B cell (primary cell): ENCODE measurements at regions not wholly inside any gene's neighbourhood (a gene's known extent, or its start where the extent isn't known, plus 50 kb on each side); places are given as distances from the start of the nearest gene placed in this dataset.
"Not testable (repeated sequence)": the region's sequence is repeated elsewhere in the genome, so short reads cannot be mapped to it uniquely, and the experiment has no call there.

Experiments used
- ATAC-seq: fragments of 200-7000 bp; cut with Tn5 transposase; one replicate; pipeline ENCODE4 v1.10.0; 2021; ENCODE audit warnings: low read depth, mild to moderate bottlenecking, moderate number of reproducible peaks, moderate library complexity
- CTCF ChIA-PET: fragments of 350-600 bp; sonication (Branson Sonifier 250); formaldehyde crosslinking; loops from one replicate; lab custom pipeline; 2021; ENCODE audit warnings: antibody characterized with exemption, inconsistent platforms; lab: Charles Lee
- POLR2A ChIA-PET: fragments of 350-600 bp; sonication (Branson Sonifier 250); formaldehyde crosslinking; loops from one replicate; lab custom pipeline; 2021; ENCODE audit warnings: antibody characterized with exemption; lab: Charles Lee
- DNase-seq: peaks from one replicate; pipeline ENCODE4 v3.0.0; 2013
- H2AFZ ChIP-seq: 2 replicates; pipeline ENCODE4 v1.6.1; 2012; ENCODE audit warnings: mild to moderate bottlenecking, low read depth, low read length; ENCODE audit not compliant: insufficient read depth, poor library complexity, severe bottlenecking
- H3K27ac ChIP-seq, 2 donors: 1 replicate in 1 of 2; 2 replicates in 1 of 2; pipeline ENCODE4 v1.5.1; 2012 to 2013; ENCODE audit warnings: low read length in 2 of 2, mild to moderate bottlenecking in 2 of 2, moderate library complexity in 1 of 2
- H3K27me3 ChIP-seq, 4 experiments: fragments of 200-600 bp in 1 of 4; sonication (generic) in 1 of 4; replicated peaks in 1 of 4; 1 replicate in 2 of 4; 2 replicates in 2 of 4; pipeline versions ENCODE4 v1.6.1 to v1.7.0; 2013 to 2016; ENCODE audit warnings: low read length in 3 of 4, mild to moderate bottlenecking in 2 of 4, mixed read lengths in 1 of 4, moderate library complexity in 1 of 4; ENCODE audit not compliant: insufficient read depth in 4 of 4, control insufficient read depth in 3 of 4; ENCODE audit errors: control extremely low read depth in 1 of 4
- H3K36me3 ChIP-seq, 2 experiments: replicated peaks in 1 of 2; 1 replicate in 1 of 2; 2 replicates in 1 of 2; pipeline versions ENCODE4 v1.6.1 to v1.7.1; 2013; ENCODE audit warnings: low read length in 1 of 2; ENCODE audit not compliant: insufficient read depth in 2 of 2, control insufficient read depth in 1 of 2; ENCODE audit errors: control extremely low read depth in 1 of 2, extremely low read depth in 1 of 2
- H3K4me1 ChIP-seq, 2 donors: fragments of 200-600 bp in 1 of 2; sonication (generic) in 1 of 2; 1 replicate in 1 of 2; 2 replicates in 1 of 2; pipeline versions ENCODE4 v1.5.1 to v1.6.1; 2013 to 2017; ENCODE audit warnings: low read length in 2 of 2; ENCODE audit not compliant: control insufficient read depth in 2 of 2, insufficient read depth in 2 of 2
- H3K4me2 ChIP-seq: replicated peaks from 2 replicates; pipeline ENCODE3; 2012; ENCODE audit warnings: mild to moderate bottlenecking, low read depth, low read length; ENCODE audit not compliant: poor library complexity, severe bottlenecking
- H3K4me3 ChIP-seq, 5 experiments: fragments of 200-600 bp in 1 of 5; sonication (generic) in 1 of 5; 1 replicate in 3 of 5; 2 replicates in 2 of 5; pipeline versions ENCODE4 v1.5.1 to v1.7.0; 2011 to 2016; ENCODE audit warnings: low read length in 4 of 5, mild to moderate bottlenecking in 4 of 5, low read depth in 2 of 5, control low read depth in 1 of 5, moderate library complexity in 1 of 5; ENCODE audit not compliant: insufficient read depth in 1 of 5; ENCODE audit errors: control extremely low read depth in 1 of 5, extremely low read depth in 1 of 5
- H3K79me2 ChIP-seq: fragments of 200-600 bp; sonication (generic); one replicate; pipeline ENCODE4 v1.6.0; 2016; ENCODE audit warnings: low read length; ENCODE audit not compliant: control insufficient read depth, insufficient read depth
- H3K9ac ChIP-seq: fragments of 200-600 bp; sonication (generic); 2 replicates; pipeline ENCODE4 v1.6.1; 2017; ENCODE audit warnings: mild to moderate bottlenecking, low read length, moderate library complexity
- H3K9me3 ChIP-seq, 3 donors: one replicate each; pipeline versions ENCODE4 v1.6.1 to v1.7.1; 2013; ENCODE audit warnings: low read length in 2 of 3; ENCODE audit not compliant: control insufficient read depth in 2 of 3, insufficient read depth in 1 of 3; ENCODE audit errors: control extremely low read depth in 1 of 3
- H4K20me1 ChIP-seq: 2 replicates; pipeline ENCODE4 v1.6.0; 2012; ENCODE audit warnings: mild to moderate bottlenecking, low read length; ENCODE audit not compliant: insufficient read depth, control insufficient read depth, poor library complexity, severe bottlenecking
- H3K27ac Mint-ChIP-seq: one replicate; pipeline ENCODE4 v1.8.0; 2021; ENCODE audit warnings: mixed read lengths
- H3K27me3 Mint-ChIP-seq: one replicate; pipeline ENCODE4 v1.8.0; 2021; ENCODE audit warnings: mixed read lengths
- H3K4me1 Mint-ChIP-seq: one replicate; pipeline ENCODE4 v1.8.0; 2021; ENCODE audit warnings: mixed read lengths
- H3K4me3 Mint-ChIP-seq: one replicate; pipeline ENCODE4 v1.8.0; 2021; ENCODE audit warnings: mixed read lengths
- H3K9me3 Mint-ChIP-seq: one replicate; pipeline ENCODE4 v1.8.0; 2022; ENCODE audit warnings: mixed read lengths; ENCODE audit not compliant: insufficient read depth
- EZH2 ChIP-seq: IDR thresholded peaks from 2 replicates; pipeline ENCODE4 v1.6.1; 2012; ENCODE audit warnings: borderline replicate concordance, low read depth, mild to moderate bottlenecking, moderate library complexity, low read length; ENCODE audit not compliant: insufficient read depth, poor library complexity, severe bottlenecking
- WGBS: methylation state at CpG from one replicate; pipeline ENCODE4 v1.1.5; 2013; ENCODE audit warnings: missing lambda C conversion rate; ENCODE audit not compliant: insufficient coverage; 5-methylcytosine and 5-hydroxymethylcytosine counted together
- intact Hi-C: fragments of 100-400 bp; cut with micrococcal nuclease; formaldehyde crosslinking; loops from one replicate; pipeline ENCODE4 v1.10.0; 2022
- TF ChIP-seq, protein P1 (sequence below): fragments of 200-600 bp; IDR thresholded peaks from one replicate; pipeline ENCODE4 v1.8.0; 2022; ENCODE audit warnings: antibody characterized with exemption, mild to moderate bottlenecking

DNA sequence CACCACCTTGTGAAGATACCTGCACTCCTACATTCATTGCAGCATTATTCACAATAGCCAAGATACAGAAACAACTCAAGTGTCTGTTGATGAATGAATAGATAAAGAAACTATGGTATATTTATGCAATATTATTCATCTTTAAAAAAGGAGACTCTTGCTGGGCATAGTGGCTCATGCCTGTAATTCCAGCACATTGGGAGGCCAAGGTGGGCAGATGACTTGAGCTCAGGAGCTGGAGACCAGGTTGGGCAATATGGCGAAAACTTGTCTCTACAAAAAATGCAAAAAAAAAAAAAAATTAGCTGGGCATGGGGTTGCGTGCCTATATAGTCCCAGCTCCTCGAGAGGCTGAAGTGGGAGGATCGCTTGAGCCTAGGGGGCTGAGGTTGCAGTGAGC, 119.8 kb downstream of the GJA1 start:
- intact Hi-C loops, result no loop called here
- Histone ChIP-seq H3K9ac (no peak overlapping the region), H3K27ac (no peak overlapping the region), H3K79me2 (no peaks in the 10 kb centered on the region), H2AFZ (no peak overlapping the region), H4K20me1 (no peaks in the 10 kb centered on the region), H3K4me2 (no peak overlapping the region), H3K36me3 (no peaks in the 10 kb centered on the region), H3K4me3 (no peak overlapping the region), H3K27me3 (no peaks in the 10 kb centered on the region), H3K4me1 (no peaks in the 10 kb centered on the region), H3K9me3 (no peaks in the 10 kb centered on the region)
- DNase-seq (no peak), ATAC-seq (no peak)
- no peak overlapping the region for H3K27ac Mint-ChIP-seq
- ChIA-PET POLR2A (no interaction called here), CTCF (no interaction called here)
- no peaks in the 10 kb centered on the region for H3K27me3 Mint-ChIP-seq
- H3K4me1 Mint-ChIP-seq, result no peaks in the 10 kb centered on the region
- no peaks in the 10 kb centered on the region for H3K9me3 Mint-ChIP-seq
- no CpG with 5 or more reads among the region's 4 CpGs for WGBS
- H3K4me3 Mint-ChIP-seq, result no peak overlapping the region
- no peak for TF ChIP-seq EZH2
- TF ChIP-seq, protein P1, sequence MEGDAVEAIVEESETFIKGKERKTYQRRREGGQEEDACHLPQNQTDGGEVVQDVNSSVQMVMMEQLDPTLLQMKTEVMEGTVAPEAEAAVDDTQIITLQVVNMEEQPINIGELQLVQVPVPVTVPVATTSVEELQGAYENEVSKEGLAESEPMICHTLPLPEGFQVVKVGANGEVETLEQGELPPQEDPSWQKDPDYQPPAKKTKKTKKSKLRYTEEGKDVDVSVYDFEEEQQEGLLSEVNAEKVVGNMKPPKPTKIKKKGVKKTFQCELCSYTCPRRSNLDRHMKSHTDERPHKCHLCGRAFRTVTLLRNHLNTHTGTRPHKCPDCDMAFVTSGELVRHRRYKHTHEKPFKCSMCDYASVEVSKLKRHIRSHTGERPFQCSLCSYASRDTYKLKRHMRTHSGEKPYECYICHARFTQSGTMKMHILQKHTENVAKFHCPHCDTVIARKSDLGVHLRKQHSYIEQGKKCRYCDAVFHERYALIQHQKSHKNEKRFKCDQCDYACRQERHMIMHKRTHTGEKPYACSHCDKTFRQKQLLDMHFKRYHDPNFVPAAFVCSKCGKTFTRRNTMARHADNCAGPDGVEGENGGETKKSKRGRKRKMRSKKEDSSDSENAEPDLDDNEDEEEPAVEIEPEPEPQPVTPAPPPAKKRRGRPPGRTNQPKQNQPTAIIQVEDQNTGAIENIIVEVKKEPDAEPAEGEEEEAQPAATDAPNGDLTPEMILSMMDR, result no peak

GRCh38 chr6:121556149-121556548, 120.7 kb downstream of the GJA1 start:
- POLR2A ChIA-PET, H3K9me3 ChIP-seq, H3K27me3 Mint-ChIP-seq, H4K20me1 ChIP-seq, ATAC-seq, H3K79me2 ChIP-seq, H3K27ac ChIP-seq, CTCF ChIA-PET, H3K4me2 ChIP-seq, H3K9ac ChIP-seq, H3K36me3 ChIP-seq, H2AFZ ChIP-seq, H3K9me3 Mint-ChIP-seq, H3K4me1 ChIP-seq, H3K4me3 ChIP-seq, H3K27me3 ChIP-seq, H3K27ac Mint-ChIP-seq, DNase-seq, H3K4me3 Mint-ChIP-seq, H3K4me1 Mint-ChIP-seq, intact Hi-C loops: not testable (repeated sequence)
- no CpG with 5 or more reads among the region's 3 CpGs for WGBS
